T-cell (primary cell): ENCODE measurements at regions not wholly inside any gene's neighbourhood (a gene's known extent, or its start where the extent isn't known, plus 50 kb on each side); places are given as distances from the start of the nearest gene placed in this dataset.

Source experiments
- ATAC-seq, 4 experiments: fragments of 200-7000 bp in 3 of 4; fragments of 150-1000 bp in 1 of 4; cut with Tn5 transposase; replicated peaks in 1 of 4; 1 replicate in 3 of 4; 2 replicates in 1 of 4; pipeline ENCODE4 v1.10.0; 2021; ENCODE audit warnings: moderate library complexity in 3 of 4, mild to moderate bottlenecking in 2 of 4, moderate number of reproducible peaks in 1 of 4
- CTCF ChIA-PET, 2 donors: fragments of 300-600 bp; sonication (Branson Sonifier 250); formaldehyde crosslinking; loops; one replicate each; lab custom pipeline; 2022; ENCODE audit warnings: antibody characterized with exemption in 2 of 2; lab: Charles Lee
- POLR2A ChIA-PET, 2 donors: fragments of 300-600 bp; sonication (Branson Sonifier 250); formaldehyde crosslinking; loops; one replicate each; lab custom pipeline; 2022; ENCODE audit warnings: antibody characterized with exemption in 2 of 2; lab: Charles Lee
- DNase-seq, 35 experiments: peaks; one replicate each; pipeline versions ENCODE4 v3.0.0 to v3.0.0-alpha.2; 2013 to 2023
- H3K27ac ChIP-seq: one replicate; pipeline ENCODE4 v1.5.1; 2013; ENCODE audit warnings: low read length
- H3K27me3 ChIP-seq, 2 experiments: replicated peaks in 1 of 2; 1 replicate in 1 of 2; 2 replicates in 1 of 2; pipeline versions ENCODE4 v1.6.1 to v1.7.0; 2013; ENCODE audit warnings: low read length in 1 of 2, mixed read lengths in 1 of 2; ENCODE audit not compliant: control insufficient read depth in 2 of 2, insufficient read depth in 2 of 2; ENCODE audit errors: extremely low read depth in 1 of 2
- H3K36me3 ChIP-seq, 2 donors: 1 replicate in 1 of 2; 2 replicates in 1 of 2; pipeline versions ENCODE4 v1.6.1 to v1.7.0; 2013; ENCODE audit warnings: low read length in 1 of 2; ENCODE audit not compliant: control insufficient read depth in 2 of 2, insufficient read depth in 1 of 2; ENCODE audit errors: extremely low read depth in 1 of 2
- H3K4me1 ChIP-seq, 2 experiments: 1 replicate in 1 of 2; 2 replicates in 1 of 2; pipeline versions ENCODE4 v1.6.1 to v1.7.0; 2013; ENCODE audit warnings: low read length in 2 of 2, mixed read lengths in 1 of 2; ENCODE audit not compliant: insufficient read depth in 2 of 2, control insufficient read depth in 1 of 2; ENCODE audit errors: extremely low read depth in 1 of 2
- H3K4me3 ChIP-seq, 2 donors: 1 replicate in 1 of 2; 2 replicates in 1 of 2; pipeline versions ENCODE4 v1.5.1 to v1.7.0; 2013; ENCODE audit warnings: mild to moderate bottlenecking in 2 of 2, low read length in 1 of 2, moderate library complexity in 1 of 2; ENCODE audit not compliant: control insufficient read depth in 1 of 2; ENCODE audit errors: extremely low read depth in 1 of 2
- H3K9me3 ChIP-seq: 2 replicates; pipeline ENCODE4 v1.7.0; 2013
- H3K27ac Mint-ChIP-seq, 2 donors: one replicate each; pipeline ENCODE4 v1.8.0; 2020 to 2021; ENCODE audit warnings: mild to moderate bottlenecking in 2 of 2, mixed read lengths in 2 of 2
- H3K27me3 Mint-ChIP-seq, 2 donors: one replicate each; pipeline ENCODE4 v1.8.0; 2021 to 2022; ENCODE audit warnings: mixed read lengths in 2 of 2
- H3K36me3 Mint-ChIP-seq: one replicate; pipeline ENCODE4 v1.8.0; 2021; ENCODE audit warnings: mixed read lengths
- H3K4me1 Mint-ChIP-seq, 3 donors: one replicate each; pipeline ENCODE4 v1.8.0; 2020 to 2022; ENCODE audit warnings: mixed read lengths in 3 of 3, mild to moderate bottlenecking in 1 of 3
- H3K4me3 Mint-ChIP-seq, 3 donors: one replicate each; pipeline ENCODE4 v1.8.0; 2020 to 2022; ENCODE audit warnings: mild to moderate bottlenecking in 3 of 3, mixed read lengths in 3 of 3, moderate library complexity in 3 of 3
- H3K9me3 Mint-ChIP-seq, 3 donors: one replicate each; pipeline ENCODE4 v1.8.0; 2020 to 2022; ENCODE audit warnings: mixed read lengths in 3 of 3
- WGBS: methylation state at CpG from one replicate; pipeline ENCODE4 v1.1.5; 2013; ENCODE audit warnings: missing lambda C conversion rate; ENCODE audit not compliant: insufficient coverage; 5-methylcytosine and 5-hydroxymethylcytosine counted together

GRCh38 chr16:72302332-72302731 lies 130.4 kb upstream of the PMFBP1 start:
- H3K4me3 Mint-ChIP-seq: no peak overlapping the region
- no peak overlapping the region for H3K4me3 ChIP-seq

GRCh38 chr16:72301523-72302236 lies 129.7 kb upstream of the PMFBP1 start:
- no peaks in the 10 kb centered on the region for H3K27me3 Mint-ChIP-seq
- no peaks in the 10 kb centered on the region for H3K27me3 ChIP-seq
- no peak for ATAC-seq
- H3K4me1 Mint-ChIP-seq: no peaks in the 10 kb centered on the region
- H3K4me3 Mint-ChIP-seq: no peak overlapping the region
- no CpG with 5 or more reads among the region's 8 CpGs for WGBS
- DNase-seq: no peak
- H3K27ac ChIP-seq: no peak overlapping the region
- H3K9me3 Mint-ChIP-seq: peaks cover 0 to 4% (median 2%) of the 10 kb centered on the region in 3 donors
- H3K27ac Mint-ChIP-seq: no peak overlapping the region
- CTCF ChIA-PET: interaction anchor here in 1 of 2 donors (0.6 kb wide), 1 partner anchor 1340 kb away, joined by 3 read pairs; no protein-coding TSS in a partner anchor
- no peaks in the 10 kb centered on the region for H3K36me3 ChIP-seq
- peaks cover 3% of the 10 kb centered on the region for H3K36me3 Mint-ChIP-seq
- POLR2A ChIA-PET: no interaction called here
- no peaks in the 10 kb centered on the region for H3K4me1 ChIP-seq
- H3K9me3 ChIP-seq: no peaks in the 10 kb centered on the region
- H3K4me3 ChIP-seq: no peak overlapping the region

More at GRCh38 chr16:72302332-72302731, 130.4 kb upstream of the PMFBP1 start:
- no peaks in the 10 kb centered on the region for H3K27me3 Mint-ChIP-seq
- no peak overlapping the region for H3K27ac ChIP-seq
- no peaks in the 10 kb centered on the region for H3K36me3 ChIP-seq
- H3K9me3 ChIP-seq: no peaks in the 10 kb centered on the region
- H3K27ac Mint-ChIP-seq: no peak overlapping the region
- peaks cover 0 to 4% (median 2%) of the 10 kb centered on the region in 3 donors for H3K9me3 Mint-ChIP-seq
- WGBS: 83% methylated on average over 1 of the region's 2 CpGs
- CTCF ChIA-PET: no interaction called here
- peaks cover 3% of the 10 kb centered on the region for H3K36me3 Mint-ChIP-seq
- DNase-seq (no peak), ATAC-seq (no peak)
- no peaks in the 10 kb centered on the region for H3K4me1 Mint-ChIP-seq
- H3K4me1 ChIP-seq: no peaks in the 10 kb centered on the region
- no peaks in the 10 kb centered on the region for H3K27me3 ChIP-seq
- POLR2A ChIA-PET: no interaction called here

- ChIA-PET POLR2A (no interaction called here), CTCF (interaction anchor here in 1 of 2 donors (0.6 kb wide), 1 partner anchor 1341 kb away, joined by 3 read pairs; no protein-coding TSS in a partner anchor)
- H3K36me3 ChIP-seq: no peaks in the 10 kb centered on the region
- no peaks in the 10 kb centered on the region for H3K9me3 ChIP-seq
- no peaks in the 10 kb centered on the region for H3K4me1 Mint-ChIP-seq
- no peaks in the 10 kb centered on the region for H3K27me3 Mint-ChIP-seq
- peaks cover 0 to 4% (median 2%) of the 10 kb centered on the region in 3 donors for H3K9me3 Mint-ChIP-seq
- peaks cover 3% of the 10 kb centered on the region for H3K36me3 Mint-ChIP-seq
- H3K27ac ChIP-seq: no peak overlapping the region
- no peak overlapping the region for H3K4me3 ChIP-seq
- no peaks in the 10 kb centered on the region for H3K4me1 ChIP-seq
- no peak overlapping the region for H3K4me3 Mint-ChIP-seq
- no peak overlapping the region for H3K27ac Mint-ChIP-seq
- no peaks in the 10 kb centered on the region for H3K27me3 ChIP-seq
- DNase-seq: no peak
- 81% methylated on average over 7 of the region's 7 CpGs for WGBS
- no peak for ATAC-seq
Observed at GRCh38 chr16:72300892-72301291, 128.9 kb upstream of the PMFBP1 start.

- H3K36me3 Mint-ChIP-seq: peaks cover 3% of the 10 kb centered on the region
- CTCF ChIA-PET: no interaction called here
- no peak overlapping the region for H3K27ac Mint-ChIP-seq
- H3K4me1 Mint-ChIP-seq: no peaks in the 10 kb centered on the region
- no peak for DNase-seq
- no CpG with 5 or more reads among the region's 2 CpGs for WGBS
- no peak overlapping the region for H3K27ac ChIP-seq
- no peak for ATAC-seq
- H3K9me3 Mint-ChIP-seq: peaks cover 0 to 4% (median 2%) of the 10 kb centered on the region in 3 donors
- H3K4me3 ChIP-seq: no peak overlapping the region
- H3K4me1 ChIP-seq: no peaks in the 10 kb centered on the region
- H3K27me3 Mint-ChIP-seq: no peaks in the 10 kb centered on the region
- POLR2A ChIA-PET: no interaction called here
- H3K9me3 ChIP-seq: no peaks in the 10 kb centered on the region
- H3K27me3 ChIP-seq: no peaks in the 10 kb centered on the region
- H3K36me3 ChIP-seq: no peaks in the 10 kb centered on the region
- no peak overlapping the region for H3K4me3 Mint-ChIP-seq
Observed at GRCh38 chr16:72299684-72300243, 127.8 kb upstream of the PMFBP1 start.

- H3K4me1 Mint-ChIP-seq: no peaks in the 10 kb centered on the region
- H3K27me3 ChIP-seq: no peaks in the 10 kb centered on the region
- H3K4me1 ChIP-seq: no peaks in the 10 kb centered on the region
- ChIA-PET POLR2A (no interaction called here), CTCF (no interaction called here)
- no peaks in the 10 kb centered on the region for H3K9me3 ChIP-seq
- no peak overlapping the region for H3K27ac ChIP-seq
- WGBS: no CpG with 5 or more reads among the region's 1 CpG
- no peak overlapping the region for H3K4me3 ChIP-seq
- ATAC-seq (no peak), DNase-seq (no peak)
- no peaks in the 10 kb centered on the region for H3K36me3 ChIP-seq
- H3K4me3 Mint-ChIP-seq: no peak overlapping the region
- H3K36me3 Mint-ChIP-seq: no peaks in the 10 kb centered on the region
- H3K27me3 Mint-ChIP-seq: no peaks in the 10 kb centered on the region
- no peaks in the 10 kb centered on the region for H3K9me3 Mint-ChIP-seq
- no peak overlapping the region for H3K27ac Mint-ChIP-seq
Observed at GRCh38 chr16:72298961-72299360, 127.0 kb upstream of the PMFBP1 start.

- Mint-ChIP-seq H3K4me3 (no peak overlapping the region), H3K36me3 (no peaks in the 10 kb centered on the region), H3K27ac (no peak overlapping the region), H3K27me3 (no peaks in the 10 kb centered on the region), H3K4me1 (no peaks in the 10 kb centered on the region), H3K9me3 (no peaks in the 10 kb centered on the region)
- Histone ChIP-seq H3K9me3 (no peaks in the 10 kb centered on the region), H3K4me1 (no peaks in the 10 kb centered on the region), H3K27me3 (no peaks in the 10 kb centered on the region), H3K27ac (no peak overlapping the region), H3K4me3 (no peak overlapping the region), H3K36me3 (no peaks in the 10 kb centered on the region)
- ChIA-PET CTCF (no interaction called here), POLR2A (no interaction called here)
- ATAC-seq (no peak), DNase-seq (no peak)
Observed at GRCh38 chr16:72295914-72296313, 124.0 kb upstream of the PMFBP1 start.
